Ovary (tissue), 3 donors: ENCODE measurements at regions not wholly inside any gene's neighbourhood (a gene's known extent, or its start where the extent isn't known, plus 50 kb on each side); places are given as distances from the start of the nearest gene placed in this dataset.

ENCODE experiments used
- POLR2A ChIP-seq: fragments of 450-650 bp; IDR thresholded peaks from one replicate; pipeline ENCODE4 v1.6.1; 2017; ENCODE audit warnings: antibody characterized with exemption, mild to moderate bottlenecking, moderate library complexity
- TF ChIP-seq, protein P1 (sequence below), 3 donors: fragments of 450-650 bp in 2 of 3; fragments of 200-600 bp in 1 of 3; IDR thresholded peaks; one replicate each; pipeline versions ENCODE4 v1.5.1 to v1.8.0; 2016 to 2022; ENCODE audit warnings: antibody characterized with exemption in 3 of 3, mild to moderate bottlenecking in 1 of 3
- donor health status: DM: no; HTN: no; CAD: no.

DNA sequence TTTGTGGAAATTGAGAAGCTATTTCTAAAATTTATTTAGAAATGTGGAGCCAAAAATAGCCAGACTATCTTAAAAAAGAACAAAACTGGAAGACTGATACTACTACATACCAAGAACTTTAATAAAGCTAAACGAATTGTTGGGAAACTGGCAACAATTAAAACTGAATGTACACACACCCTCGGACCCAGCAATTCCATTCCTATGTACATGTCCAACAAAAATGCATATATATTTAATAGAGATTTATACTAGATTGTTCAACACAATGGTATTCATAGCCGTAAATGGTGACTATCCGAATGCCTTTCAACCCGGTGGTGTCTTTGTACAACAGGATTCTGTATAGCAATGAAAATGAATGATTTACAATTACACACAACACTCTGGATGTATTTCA, 136.5 kb upstream of the RASGRP1 start:
- TF ChIP-seq, protein P1, sequence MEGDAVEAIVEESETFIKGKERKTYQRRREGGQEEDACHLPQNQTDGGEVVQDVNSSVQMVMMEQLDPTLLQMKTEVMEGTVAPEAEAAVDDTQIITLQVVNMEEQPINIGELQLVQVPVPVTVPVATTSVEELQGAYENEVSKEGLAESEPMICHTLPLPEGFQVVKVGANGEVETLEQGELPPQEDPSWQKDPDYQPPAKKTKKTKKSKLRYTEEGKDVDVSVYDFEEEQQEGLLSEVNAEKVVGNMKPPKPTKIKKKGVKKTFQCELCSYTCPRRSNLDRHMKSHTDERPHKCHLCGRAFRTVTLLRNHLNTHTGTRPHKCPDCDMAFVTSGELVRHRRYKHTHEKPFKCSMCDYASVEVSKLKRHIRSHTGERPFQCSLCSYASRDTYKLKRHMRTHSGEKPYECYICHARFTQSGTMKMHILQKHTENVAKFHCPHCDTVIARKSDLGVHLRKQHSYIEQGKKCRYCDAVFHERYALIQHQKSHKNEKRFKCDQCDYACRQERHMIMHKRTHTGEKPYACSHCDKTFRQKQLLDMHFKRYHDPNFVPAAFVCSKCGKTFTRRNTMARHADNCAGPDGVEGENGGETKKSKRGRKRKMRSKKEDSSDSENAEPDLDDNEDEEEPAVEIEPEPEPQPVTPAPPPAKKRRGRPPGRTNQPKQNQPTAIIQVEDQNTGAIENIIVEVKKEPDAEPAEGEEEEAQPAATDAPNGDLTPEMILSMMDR (IDR thresholded peaks at IDR 0.05), result no peak
- no peak for TF ChIP-seq POLR2A
